OCI-LY3 (cell line): ENCODE measurements at regions not wholly inside any gene's neighbourhood (a gene's known extent, or its start where the extent isn't known, plus 50 kb on each side); places are given as distances from the start of the nearest gene placed in this dataset.

Source experiments
- EZH2phosphoT487 ChIP-seq: fragments of 200-600 bp; shearing (Covaris generic); IDR thresholded peaks from 2 replicates; pipeline ENCODE4 v1.6.1; 2018; ENCODE audit warnings: antibody characterized with exemption, mixed run types, low read depth
- TF ChIP-seq, protein P1 (sequence below): fragments of 200-600, 300-600 bp; sonication (generic); IDR thresholded peaks from 2 replicates; pipeline ENCODE4 v1.5.1; 2014; ENCODE audit warnings: antibody characterized with exemption, low read length, low read depth

DNA sequence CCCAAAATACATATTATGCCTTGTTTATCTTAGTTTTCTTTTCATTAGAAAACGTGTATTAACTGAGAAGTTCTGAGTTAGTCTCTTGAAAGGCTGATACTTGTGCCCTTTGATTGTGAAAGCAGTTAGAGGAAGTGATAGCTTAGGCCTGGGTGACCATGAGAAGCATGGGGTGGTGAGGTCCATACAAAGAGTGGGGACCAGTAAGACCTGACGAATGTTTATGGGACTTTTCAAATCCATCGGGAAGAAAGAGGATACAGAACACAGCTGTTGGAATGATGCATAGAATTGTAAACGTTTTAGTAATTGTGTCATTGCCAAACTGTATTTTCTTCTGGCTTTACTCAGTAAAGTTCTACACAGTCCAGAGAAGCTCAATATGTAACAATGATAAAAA lies 259.8 kb downstream of the LMO4 start:
- TF ChIP-seq, protein P1, sequence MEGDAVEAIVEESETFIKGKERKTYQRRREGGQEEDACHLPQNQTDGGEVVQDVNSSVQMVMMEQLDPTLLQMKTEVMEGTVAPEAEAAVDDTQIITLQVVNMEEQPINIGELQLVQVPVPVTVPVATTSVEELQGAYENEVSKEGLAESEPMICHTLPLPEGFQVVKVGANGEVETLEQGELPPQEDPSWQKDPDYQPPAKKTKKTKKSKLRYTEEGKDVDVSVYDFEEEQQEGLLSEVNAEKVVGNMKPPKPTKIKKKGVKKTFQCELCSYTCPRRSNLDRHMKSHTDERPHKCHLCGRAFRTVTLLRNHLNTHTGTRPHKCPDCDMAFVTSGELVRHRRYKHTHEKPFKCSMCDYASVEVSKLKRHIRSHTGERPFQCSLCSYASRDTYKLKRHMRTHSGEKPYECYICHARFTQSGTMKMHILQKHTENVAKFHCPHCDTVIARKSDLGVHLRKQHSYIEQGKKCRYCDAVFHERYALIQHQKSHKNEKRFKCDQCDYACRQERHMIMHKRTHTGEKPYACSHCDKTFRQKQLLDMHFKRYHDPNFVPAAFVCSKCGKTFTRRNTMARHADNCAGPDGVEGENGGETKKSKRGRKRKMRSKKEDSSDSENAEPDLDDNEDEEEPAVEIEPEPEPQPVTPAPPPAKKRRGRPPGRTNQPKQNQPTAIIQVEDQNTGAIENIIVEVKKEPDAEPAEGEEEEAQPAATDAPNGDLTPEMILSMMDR = no peak
- no peak for TF ChIP-seq EZH2phosphoT487
